Caco-2 (cell line): ENCODE measurements at regions not wholly inside any gene's neighbourhood (a gene's known extent, or its start where the extent isn't known, plus 50 kb on each side); places are given as distances from the start of the nearest gene placed in this dataset.

Experiments
- BruUV-seq: library from RNA; stranded (reverse); fragments of 400-500 nt; replicated peaks from 2 replicates; lab custom pipeline; 2021; lab: Mats Ljungman, UMichigan
- CTCF ChIA-PET: fragments of 300-600 bp; sonication (Branson Sonifier 250); formaldehyde crosslinking; loops from one replicate; lab custom pipeline; 2022; ENCODE audit warnings: antibody characterized with exemption; lab: Charles Lee
- POLR2A ChIA-PET: fragments of 300-600 bp; sonication (Branson Sonifier 250); formaldehyde crosslinking; loops from one replicate; lab custom pipeline; 2022; ENCODE audit warnings: antibody characterized with exemption; lab: Charles Lee
- DNase-seq, 2 experiments: peaks; one replicate each; pipeline versions ENCODE4 v3.0.0 to v3.0.0-alpha.2; 2020 to 2022
- H3K27me3 ChIP-seq: replicated peaks from 2 replicates; pipeline ENCODE4 v1.6.0; 2011; ENCODE audit warnings: low read length; ENCODE audit not compliant: control insufficient read depth, insufficient read depth
- H3K36me3 ChIP-seq: 2 replicates; pipeline ENCODE4 v1.5.1; 2011; ENCODE audit warnings: low read length; ENCODE audit not compliant: control insufficient read depth, insufficient read depth
- H3K4me1 ChIP-seq: fragments of 250-450 bp; sonication (Bioruptor Pico); 2 replicates; pipeline ENCODE4 v1.5.1; 2020; ENCODE audit warnings: mild to moderate bottlenecking
- H3K4me3 ChIP-seq: 2 replicates; pipeline ENCODE4 v1.5.1; 2011; ENCODE audit warnings: low read depth, mild to moderate bottlenecking, control low read depth, low read length
- H3K9me3 ChIP-seq: fragments of 250-450 bp; sonication (Bioruptor Pico); 2 replicates; pipeline ENCODE4 v1.5.1; 2020; ENCODE audit warnings: mild to moderate bottlenecking, moderate library complexity
- H3K27ac Mint-ChIP-seq: one replicate; pipeline ENCODE4 v1.8.0; 2022; ENCODE audit warnings: mixed read lengths; ENCODE audit not compliant: unreplicated experiment
- H3K27me3 Mint-ChIP-seq: one replicate; pipeline ENCODE4 v1.8.0; 2022; ENCODE audit warnings: mixed read lengths; ENCODE audit not compliant: insufficient read depth, unreplicated experiment
- H3K36me3 Mint-ChIP-seq: one replicate; pipeline ENCODE4 v1.8.0; 2022; ENCODE audit warnings: mild to moderate bottlenecking, mixed read lengths; ENCODE audit not compliant: insufficient read depth, unreplicated experiment
- H3K4me1 Mint-ChIP-seq: one replicate; pipeline ENCODE4 v1.8.0; 2022; ENCODE audit warnings: low read depth, mixed read lengths; ENCODE audit not compliant: unreplicated experiment
- H3K4me3 Mint-ChIP-seq: one replicate; pipeline ENCODE4 v1.8.0; 2022; ENCODE audit warnings: mild to moderate bottlenecking, moderate library complexity, mixed read lengths; ENCODE audit not compliant: unreplicated experiment
- H3K9me3 Mint-ChIP-seq: one replicate; pipeline ENCODE4 v1.8.0; 2022; ENCODE audit warnings: mixed read lengths; ENCODE audit not compliant: unreplicated experiment
- CTCF ChIP-seq, 2 experiments: fragments of 200-600 bp in 1 of 2; IDR thresholded peaks; 1 replicate in 1 of 2; 2 replicates in 1 of 2; pipeline versions ENCODE4 v1.5.1 to v1.8.0; 2011 to 2022; ENCODE audit warnings: antibody characterized with exemption in 1 of 2, control low read depth in 1 of 2, inconsistent platforms in 1 of 2, low read depth in 1 of 2, low read length in 1 of 2, mild to moderate bottlenecking in 1 of 2, moderate library complexity in 1 of 2; ENCODE audit not compliant: insufficient read depth in 1 of 2, severe bottlenecking in 1 of 2, unreplicated experiment in 1 of 2
- intact Hi-C: fragments of 100-400 bp; cut with micrococcal nuclease; formaldehyde crosslinking; loops from one replicate; pipeline ENCODE4 v1.10.0; 2022; ENCODE audit not compliant: unreplicated experiment

- no peak for DNase-seq
- BruUV-seq = no TSS peak
- CTCF ChIA-PET = no interaction called here
Observed at GRCh38 chr3:139260041-139260486, 83.8 kb upstream of the MRPS22 start.

GRCh38 chr3:139260793-139261736 lies 82.8 kb upstream of the MRPS22 start:
- DNase-seq = no peak
- Mint-ChIP-seq H3K36me3 (no peaks in the 10 kb centered on the region), H3K27ac (no peak overlapping the region), H3K4me1 (no peaks in the 10 kb centered on the region), H3K4me3 (no peak overlapping the region), H3K27me3 (peaks cover 4% of the 10 kb centered on the region), H3K9me3 (no peaks in the 10 kb centered on the region)
- Histone ChIP-seq H3K4me1 (no peaks in the 10 kb centered on the region), H3K27me3 (no peaks in the 10 kb centered on the region), H3K4me3 (no peak overlapping the region), H3K9me3 (no peaks in the 10 kb centered on the region), H3K36me3 (no peaks in the 10 kb centered on the region)
- no TSS peak for BruUV-seq
- TF ChIP-seq CTCF (IDR thresholded peaks at IDR 0.05; ENCODE audit: insufficient read depth in 1 of 2, low read depth in 1 of 2, low read length in 1 of 2, severe bottlenecking in 1 of 2, unreplicated experiment in 1 of 2) = no peak
- intact Hi-C loops = no loop called here
- ChIA-PET CTCF (no interaction called here), POLR2A (no interaction called here)

More at GRCh38 chr3:139260041-139260486, 83.8 kb upstream of the MRPS22 start:
- H3K9me3 Mint-ChIP-seq = no peaks in the 10 kb centered on the region
- H3K4me3 Mint-ChIP-seq = no peak overlapping the region
- H3K4me1 ChIP-seq = no peaks in the 10 kb centered on the region
- intact Hi-C loops = no loop called here
- H3K27me3 ChIP-seq = no peaks in the 10 kb centered on the region
- no peaks in the 10 kb centered on the region for H3K4me1 Mint-ChIP-seq
- no peak overlapping the region for H3K4me3 ChIP-seq
- no peaks in the 10 kb centered on the region for H3K36me3 ChIP-seq
- H3K27ac Mint-ChIP-seq = no peak overlapping the region
- H3K27me3 Mint-ChIP-seq = peaks cover 4% of the 10 kb centered on the region
- POLR2A ChIA-PET = no interaction called here
- no peaks in the 10 kb centered on the region for H3K36me3 Mint-ChIP-seq
- TF ChIP-seq CTCF (IDR thresholded peaks at IDR 0.05; ENCODE audit: insufficient read depth in 1 of 2, low read depth in 1 of 2, low read length in 1 of 2, severe bottlenecking in 1 of 2, unreplicated experiment in 1 of 2) = no peak
- H3K9me3 ChIP-seq = no peaks in the 10 kb centered on the region

GRCh38 chr3:139261754-139262586 lies 81.8 kb upstream of the MRPS22 start:
- Mint-ChIP-seq H3K36me3 (no peaks in the 10 kb centered on the region), H3K9me3 (no peaks in the 10 kb centered on the region), H3K4me1 (no peaks in the 10 kb centered on the region), H3K27ac (no peak overlapping the region), H3K4me3 (no peak overlapping the region), H3K27me3 (peaks cover 4% of the 10 kb centered on the region)
- intact Hi-C loops = no loop called here
- Histone ChIP-seq H3K4me1 (no peaks in the 10 kb centered on the region), H3K9me3 (no peaks in the 10 kb centered on the region), H3K36me3 (no peaks in the 10 kb centered on the region), H3K4me3 (no peak overlapping the region), H3K27me3 (no peaks in the 10 kb centered on the region)
- no TSS peak for BruUV-seq
- ChIA-PET CTCF (no interaction called here), POLR2A (no interaction called here)
- no peak for TF ChIP-seq CTCF (IDR thresholded peaks at IDR 0.05; ENCODE audit: insufficient read depth in 1 of 2, low read depth in 1 of 2, low read length in 1 of 2, severe bottlenecking in 1 of 2, unreplicated experiment in 1 of 2)
- DNase-seq = no peak
